GM06990 (cell line): ENCODE measurements at regions not wholly inside any gene's neighbourhood (a gene's known extent, or its start where the extent isn't known, plus 50 kb on each side); places are given as distances from the start of the nearest gene placed in this dataset.

Experiments
- DNase-seq: peaks from one replicate; pipeline ENCODE4 v3.0.0-alpha.2; 2011; ENCODE audit not compliant: insufficient read length; ENCODE audit errors: extremely low read depth
- H3K27me3 ChIP-seq: replicated peaks from 2 replicates; pipeline ENCODE4 v1.6.0; 2011; ENCODE audit warnings: low read length; ENCODE audit not compliant: control insufficient read depth, insufficient read depth
- H3K36me3 ChIP-seq: 2 replicates; pipeline ENCODE4 v1.5.1; 2011; ENCODE audit warnings: low read length; ENCODE audit not compliant: control insufficient read depth, insufficient read depth
- H3K4me3 ChIP-seq: replicated peaks from 2 replicates; pipeline ENCODE4 v1.5.1; 2011; ENCODE audit warnings: low read depth, mild to moderate bottlenecking, control low read depth, low read length
- CTCF ChIP-seq: IDR thresholded peaks from 2 replicates; pipeline ENCODE4 v1.5.1; 2011; ENCODE audit warnings: low read length, control low read depth, mild to moderate bottlenecking, inconsistent platforms; ENCODE audit not compliant: insufficient read depth, poor library complexity, severe bottlenecking

GRCh38 chr6:47145212-47145611, 103.1 kb upstream of the ADGRF1 start:
- H3K4me3 ChIP-seq, result no peak overlapping the region
- no peaks in the 10 kb centered on the region for H3K27me3 ChIP-seq
- no peak for DNase-seq
- TF ChIP-seq CTCF, result no peak
- H3K36me3 ChIP-seq, result no peaks in the 10 kb centered on the region

GRCh38 chr6:47144306-47144705, 102.2 kb upstream of the ADGRF1 start:
- no peak for DNase-seq
- no peak for TF ChIP-seq CTCF

GRCh38 chr6:47141963-47142362, 99.8 kb upstream of the ADGRF1 start:
- DNase-seq, result no peak
- H3K4me3 ChIP-seq, result no peak overlapping the region
- TF ChIP-seq CTCF, result no peak
- no peaks in the 10 kb centered on the region for H3K36me3 ChIP-seq
- no peaks in the 10 kb centered on the region for H3K27me3 ChIP-seq

More at GRCh38 chr6:47144306-47144705, 102.2 kb upstream of the ADGRF1 start:
- Histone ChIP-seq H3K4me3 (no peak overlapping the region), H3K36me3 (no peaks in the 10 kb centered on the region), H3K27me3 (no peaks in the 10 kb centered on the region)

DNA sequence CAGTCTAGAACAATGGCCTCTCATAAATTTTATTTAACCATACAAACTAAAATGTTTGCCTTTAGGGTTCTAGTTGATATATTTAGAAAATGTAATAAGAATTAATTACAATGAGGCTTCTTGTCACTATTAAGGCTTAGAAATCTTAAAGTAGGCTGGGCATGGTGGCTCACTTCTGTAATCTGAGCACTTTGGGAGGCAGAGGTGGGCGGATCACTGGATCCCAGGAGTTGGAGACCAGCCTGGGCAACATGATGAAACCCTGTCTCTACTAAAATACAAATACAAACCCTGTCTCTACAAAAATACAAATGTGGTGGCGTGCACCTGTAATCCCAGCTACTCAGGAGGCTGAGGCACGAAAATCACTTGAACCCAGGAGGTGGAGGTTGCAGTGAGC, 99.0 kb upstream of the ADGRF1 start:
- no peaks in the 10 kb centered on the region for H3K27me3 ChIP-seq
- no peak for TF ChIP-seq CTCF
- H3K4me3 ChIP-seq, result no peak overlapping the region
- DNase-seq, result no peak
- H3K36me3 ChIP-seq, result no peaks in the 10 kb centered on the region

- DNase-seq, result no peak
- no peak overlapping the region for H3K4me3 ChIP-seq
- H3K36me3 ChIP-seq, result no peaks in the 10 kb centered on the region
- no peak for TF ChIP-seq CTCF
- no peaks in the 10 kb centered on the region for H3K27me3 ChIP-seq
Measured at GRCh38 chr6:47138046-47138445, 95.9 kb upstream of the ADGRF1 start.

GRCh38 chr6:47137073-47137472, 94.9 kb upstream of the ADGRF1 start:
- DNase-seq, result no peak
- H3K4me3 ChIP-seq, result no peak overlapping the region
- H3K27me3 ChIP-seq, result no peaks in the 10 kb centered on the region
- TF ChIP-seq CTCF, result no peak
- no peaks in the 10 kb centered on the region for H3K36me3 ChIP-seq
